HG03175 (cell line): ENCODE measurements at regions not wholly inside any gene's neighbourhood (a gene's known extent, or its start where the extent isn't known, plus 50 kb on each side); places are given as distances from the start of the nearest gene placed in this dataset.
"Not testable (repeated sequence)": the region's sequence is repeated elsewhere in the genome, so short reads cannot be mapped to it uniquely, and the experiment has no call there.

ENCODE experiments used
- ATAC-seq: cut with Tn5 transposase; IDR thresholded peaks from one replicate; pipeline ENCODE4 v1.9.1; 2021; ENCODE audit warnings: mild to moderate bottlenecking, moderate library complexity; ENCODE audit not compliant: unreplicated experiment

DNA sequence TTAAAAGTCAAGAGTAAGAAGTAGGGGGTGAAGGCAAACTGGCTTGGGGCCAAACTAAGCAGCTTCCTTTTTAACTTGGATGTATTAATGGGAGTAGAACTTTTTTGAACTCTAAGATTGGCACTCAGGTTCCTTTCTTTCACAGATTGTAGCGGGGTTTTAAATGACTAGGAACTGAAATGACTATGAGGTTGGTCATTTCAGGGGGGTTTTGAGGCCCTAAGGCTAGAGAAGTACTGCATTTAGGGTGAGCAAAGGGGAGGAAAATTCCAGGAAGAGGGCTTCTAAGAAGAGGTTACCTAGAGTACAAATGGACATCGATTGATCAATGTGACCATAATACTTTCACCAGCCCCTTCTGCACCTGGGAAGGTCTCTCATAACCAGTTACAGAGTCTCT, 381.8 kb downstream of the MLLT3 start:
- no peak for ATAC-seq

- no peak for ATAC-seq
Measured at GRCh38 chr9:20238921-20239320, 383.4 kb downstream of the MLLT3 start.

- ATAC-seq = no peak
Measured at GRCh38 chr9:20237686-20238085, 384.6 kb downstream of the MLLT3 start.

- ATAC-seq = no peak
Measured at GRCh38 chr9:20236676-20237075, 385.6 kb downstream of the MLLT3 start.

DNA sequence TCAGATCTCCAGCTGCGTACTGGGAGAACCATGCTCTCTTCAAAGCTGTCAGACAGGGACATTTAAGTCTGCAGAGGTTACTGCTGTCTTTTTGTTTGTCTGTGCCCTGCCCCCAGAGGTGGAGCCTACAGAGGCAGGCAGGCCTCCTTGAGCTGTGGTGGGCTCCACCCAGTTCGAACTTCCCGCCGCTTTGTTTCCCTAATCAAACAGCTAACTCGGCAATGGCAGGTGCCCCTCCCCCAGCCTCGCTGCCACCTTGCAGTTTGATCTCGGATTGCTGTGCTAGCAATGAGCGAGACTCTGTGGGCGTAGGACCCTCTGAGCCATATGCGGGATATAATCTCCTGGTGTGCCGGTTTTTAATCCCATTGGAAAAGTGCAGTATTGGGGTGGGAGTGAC, 387.1 kb downstream of the MLLT3 start:
- ATAC-seq = not testable (repeated sequence)

- ATAC-seq = no peak
Measured at GRCh38 chr9:20228096-20228495, 394.2 kb downstream of the MLLT3 start.

DNA sequence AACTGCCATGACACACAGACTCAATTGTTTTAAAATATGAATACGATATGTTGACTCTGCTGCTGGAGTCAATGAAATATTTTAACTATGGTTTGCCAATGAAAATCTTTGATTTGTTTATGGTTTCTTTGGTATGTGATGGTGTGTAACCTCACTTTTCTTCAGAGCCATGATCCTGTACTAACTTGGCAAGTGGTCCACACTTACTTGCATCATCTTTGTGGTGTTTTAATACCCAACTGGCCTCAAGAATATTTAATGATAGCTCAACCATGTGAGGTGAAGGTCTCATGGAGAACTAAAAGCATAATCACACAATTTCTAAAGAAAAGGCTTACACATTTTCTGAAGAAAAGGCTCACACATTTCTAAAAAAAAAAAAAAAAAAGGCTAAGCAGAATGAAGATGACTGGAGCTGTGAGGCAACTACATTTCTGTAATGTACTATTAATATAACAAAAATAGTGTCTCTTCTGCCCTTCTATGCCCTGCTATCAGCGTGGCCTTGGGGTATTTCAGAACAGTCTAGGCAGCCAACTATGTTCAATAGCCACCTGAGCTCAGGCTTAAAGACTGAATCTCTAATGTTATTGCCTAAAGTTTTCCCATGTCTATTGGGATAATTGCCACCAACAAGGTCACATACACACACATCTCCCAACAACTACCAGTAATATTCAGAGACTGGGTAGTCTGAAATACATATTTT, 395.0 kb downstream of the MLLT3 start:
- ATAC-seq = no peak

DNA sequence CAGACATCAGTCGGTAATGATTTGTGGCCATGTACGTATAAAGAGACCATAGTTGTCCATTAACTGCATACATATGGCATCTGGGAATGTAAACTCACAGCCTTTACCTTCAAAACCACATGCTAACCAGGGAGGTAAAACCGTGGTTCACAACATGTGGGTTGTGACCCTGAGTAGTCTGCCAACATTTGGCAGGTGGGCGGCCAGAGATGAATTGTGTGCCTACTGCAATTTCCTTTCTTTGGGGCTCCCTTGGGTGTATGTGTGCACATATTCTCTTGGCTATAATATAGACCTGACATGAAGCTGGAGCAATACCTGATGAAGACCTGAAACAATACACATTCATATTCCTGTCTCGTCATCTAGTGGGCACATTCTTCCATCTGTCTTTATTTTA, 396.0 kb downstream of the MLLT3 start:
- ATAC-seq = no peak

- ATAC-seq = no peak
Measured at GRCh38 chr9:20225826-20226225, 396.5 kb downstream of the MLLT3 start.

- ATAC-seq = no peak
Measured at GRCh38 chr9:20224756-20225155, 397.5 kb downstream of the MLLT3 start.

GRCh38 chr9:20220286-20220685, 402.0 kb downstream of the MLLT3 start:
- ATAC-seq = no peak

- ATAC-seq = no peak
Measured at GRCh38 chr9:20219437-20219836, 402.9 kb downstream of the MLLT3 start.

GRCh38 chr9:20217596-20217995, 404.7 kb downstream of the MLLT3 start:
- no peak for ATAC-seq

DNA sequence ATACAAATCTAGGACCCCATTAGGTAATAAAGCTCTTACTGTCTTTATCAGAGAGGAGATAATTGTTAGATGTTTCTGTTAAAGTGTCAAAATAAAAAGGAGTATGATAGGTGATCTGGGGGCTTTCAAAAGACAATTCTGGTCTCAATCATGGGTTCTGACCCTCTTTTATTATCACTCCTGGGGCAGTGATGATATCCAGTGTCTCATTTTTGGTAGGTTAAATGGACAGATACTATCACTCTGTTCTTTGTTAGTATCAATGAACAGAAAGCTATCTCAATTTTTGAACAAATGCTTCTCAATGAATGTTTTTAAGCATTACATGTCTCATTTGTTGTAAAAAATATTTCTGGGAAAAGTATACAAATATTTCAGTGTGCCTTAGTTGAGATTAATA, 405.9 kb downstream of the MLLT3 start:
- ATAC-seq = no peak

DNA sequence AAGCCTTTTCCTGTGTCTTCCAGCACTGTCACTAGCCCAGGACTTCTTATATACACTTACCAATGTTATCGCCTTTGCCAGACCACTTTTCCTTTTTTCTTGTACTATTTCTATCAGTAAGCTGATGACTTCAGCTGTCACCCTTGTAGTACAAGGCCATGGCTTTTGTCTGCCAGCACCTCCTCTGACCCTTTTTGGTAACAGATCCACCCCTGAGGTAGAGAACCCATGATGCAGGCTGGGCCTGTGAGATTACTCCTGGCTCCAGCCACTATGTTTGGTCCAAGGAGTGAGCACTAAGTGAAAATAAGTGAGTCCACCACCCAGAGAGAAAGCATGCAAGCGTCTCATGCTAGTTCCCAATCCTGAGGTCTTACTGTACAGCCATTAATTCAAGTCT, 406.7 kb downstream of the MLLT3 start:
- ATAC-seq = no peak

DNA sequence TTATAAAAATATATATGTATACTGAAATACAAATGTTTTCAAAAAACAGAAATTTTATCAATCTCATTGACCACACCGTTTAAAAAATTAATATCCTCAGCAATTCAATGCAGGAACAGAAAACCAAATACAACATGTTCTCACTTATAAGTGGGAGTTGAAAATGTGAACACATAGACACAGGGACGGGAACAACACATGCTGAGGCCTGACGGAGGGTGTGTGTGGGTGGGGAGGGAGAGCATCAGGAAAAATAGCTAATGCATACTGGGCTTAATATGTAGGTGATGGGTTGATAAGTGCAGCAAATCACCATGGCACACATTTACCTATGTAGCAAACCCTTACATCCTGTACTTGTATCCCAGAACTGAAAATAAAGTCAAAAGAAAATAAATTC, 409.5 kb downstream of the MLLT3 start:
- ATAC-seq = no peak

GRCh38 chr9:20209391-20210340, 412.6 kb downstream of the MLLT3 start:
- ATAC-seq = no peak

- no peak for ATAC-seq
Measured at GRCh38 chr9:20208961-20209371, 413.3 kb downstream of the MLLT3 start.

DNA sequence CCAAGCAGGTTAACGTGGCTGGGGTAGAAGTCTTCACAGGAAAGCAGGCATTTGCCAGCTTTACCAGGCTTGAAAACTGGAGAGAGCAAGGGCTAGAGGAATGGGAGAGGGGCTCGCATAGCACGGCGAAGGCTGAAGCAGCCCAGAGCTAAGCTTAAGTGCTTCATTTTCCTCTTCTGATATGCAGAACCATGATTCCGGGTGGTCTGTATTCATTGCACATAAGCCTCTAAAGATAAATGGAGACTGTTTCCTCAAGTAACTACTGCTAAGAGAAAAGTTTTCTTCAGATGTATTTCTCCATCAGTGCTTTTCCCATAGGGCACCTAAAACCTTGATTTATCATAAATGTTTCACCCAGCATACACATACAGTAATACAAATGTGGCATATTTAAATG, 414.1 kb downstream of the MLLT3 start:
- no peak for ATAC-seq

- no peak for ATAC-seq
Measured at GRCh38 chr9:20207176-20207575, 415.1 kb downstream of the MLLT3 start.

DNA sequence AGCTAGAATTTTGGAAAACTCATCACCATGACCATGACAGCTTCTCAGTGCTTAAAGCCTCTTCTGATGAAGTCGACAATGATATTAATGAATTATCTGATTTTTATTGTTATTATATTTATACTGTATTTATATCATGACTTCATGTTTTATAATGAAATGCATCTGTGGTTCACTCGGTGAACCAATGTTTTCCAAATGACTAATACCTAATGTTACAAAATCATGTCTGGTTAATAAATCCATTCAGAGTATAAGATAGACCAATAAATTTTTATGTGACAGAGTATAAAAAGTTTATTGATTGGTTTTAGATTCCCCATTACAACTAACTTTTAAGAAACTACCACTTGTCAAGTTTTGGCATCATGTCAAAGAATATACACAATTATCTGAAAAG, 416.5 kb downstream of the MLLT3 start:
- ATAC-seq = no peak

- no peak for ATAC-seq
Measured at GRCh38 chr9:20200991-20201431, 412.2 kb upstream of the SLC24A2 start.
